SK-N-MC (cell line): ENCODE measurements at regions not wholly inside any gene's neighbourhood (a gene's known extent, or its start where the extent isn't known, plus 50 kb on each side); places are given as distances from the start of the nearest gene placed in this dataset.

Experiments
- DNase-seq: peaks from one replicate; pipeline ENCODE4 v3.0.0-alpha.2; 2011; ENCODE audit warnings: low read depth, low spot score
- H3K27ac ChIP-seq: fragments of 200-600 bp; sonication (generic); 2 replicates; pipeline ENCODE4 v1.5.1; 2016; ENCODE audit warnings: mixed run types
- H3K36me3 ChIP-seq: fragments of 200-600 bp; sonication (generic); 2 replicates; pipeline ENCODE4 v1.6.1; 2017; ENCODE audit warnings: antibody characterized with exemption, low read length, mixed read lengths; ENCODE audit not compliant: insufficient read depth
- H3K4me3 ChIP-seq: fragments of 200-600 bp; sonication (generic); 2 replicates; pipeline ENCODE4 v1.5.1; 2016
- H3K9ac ChIP-seq: fragments of 200-600 bp; sonication (generic); 2 replicates; pipeline ENCODE4 v1.8.0; 2017; ENCODE audit warnings: mixed run types, mixed read lengths; ENCODE audit not compliant: insufficient read length
- H3K9me3 ChIP-seq: fragments of 200-600 bp; sonication (generic); 2 replicates; pipeline ENCODE4 v1.6.1; 2017; ENCODE audit warnings: low read depth, mild to moderate bottlenecking, antibody characterized with exemption, low read length, moderate library complexity, mixed read lengths
- EZH2 ChIP-seq: fragments of 200-600 bp; sonication (generic); IDR thresholded peaks from one replicate; pipeline ENCODE4 v1.6.1; 2017; ENCODE audit warnings: antibody characterized with exemption
- FOXP2 ChIP-seq: optimal IDR thresholded peaks from 2 replicates; pipeline ENCODE3; 2011; ENCODE audit warnings: mild to moderate bottlenecking, moderate library complexity; ENCODE audit not compliant: insufficient read depth; ENCODE audit errors: extremely low read length, control extremely low read depth
- POLR2AphosphoS5 ChIP-seq: IDR thresholded peaks from 2 replicates; pipeline ENCODE4 v1.6.1; 2012; ENCODE audit warnings: mild to moderate bottlenecking, low read depth, low read length, borderline replicate concordance

GRCh38 chr11:104365676-104366075, 201.7 kb upstream of the PDGFD start:
- Histone ChIP-seq H3K27ac (no peak overlapping the region), H3K9me3 (no peaks in the 10 kb centered on the region), H3K9ac (no peak overlapping the region), H3K36me3 (no peaks in the 10 kb centered on the region), H3K4me3 (no peak overlapping the region)
- TF ChIP-seq FOXP2 = no peak
- no peak for TF ChIP-seq POLR2AphosphoS5
- no peak for TF ChIP-seq EZH2
- no peak for DNase-seq

- Histone ChIP-seq H3K4me3 (no peak overlapping the region), H3K27ac (no peak overlapping the region), H3K9me3 (no peaks in the 10 kb centered on the region), H3K36me3 (no peaks in the 10 kb centered on the region), H3K9ac (no peak overlapping the region)
- DNase-seq = no peak
- TF ChIP-seq FOXP2 (no peak), EZH2 (no peak), POLR2AphosphoS5 (no peak)
Measured at GRCh38 chr11:104361975-104362374, 198.0 kb upstream of the PDGFD start.

DNA sequence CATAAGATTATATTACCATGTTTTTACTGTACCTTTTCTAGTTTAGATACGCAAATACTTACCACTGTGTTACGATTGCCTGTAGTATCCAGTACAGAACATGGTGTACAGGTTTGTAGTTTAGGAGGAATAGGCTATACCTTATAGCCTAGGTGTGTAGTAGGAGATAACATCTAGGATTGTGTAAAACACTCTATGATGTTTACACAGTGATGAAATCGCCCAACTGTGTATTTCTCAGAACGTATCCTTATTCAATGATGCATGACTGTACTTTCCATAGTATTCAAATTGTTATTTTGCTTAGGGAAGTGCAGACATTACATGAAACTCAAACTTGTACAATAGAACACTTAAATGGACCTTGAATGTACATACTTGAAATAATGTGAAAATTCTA, 188.1 kb upstream of the PDGFD start:
- Histone ChIP-seq H3K9ac (no peak overlapping the region), H3K9me3 (peaks cover 6% of the 10 kb centered on the region; the same call in 1 of the 2 replicates), H3K4me3 (no peak overlapping the region), H3K36me3 (no peaks in the 10 kb centered on the region), H3K27ac (no peak overlapping the region)
- DNase-seq = no peak
- no peak for TF ChIP-seq POLR2AphosphoS5
- TF ChIP-seq EZH2 = no peak
- no peak for TF ChIP-seq FOXP2

DNA sequence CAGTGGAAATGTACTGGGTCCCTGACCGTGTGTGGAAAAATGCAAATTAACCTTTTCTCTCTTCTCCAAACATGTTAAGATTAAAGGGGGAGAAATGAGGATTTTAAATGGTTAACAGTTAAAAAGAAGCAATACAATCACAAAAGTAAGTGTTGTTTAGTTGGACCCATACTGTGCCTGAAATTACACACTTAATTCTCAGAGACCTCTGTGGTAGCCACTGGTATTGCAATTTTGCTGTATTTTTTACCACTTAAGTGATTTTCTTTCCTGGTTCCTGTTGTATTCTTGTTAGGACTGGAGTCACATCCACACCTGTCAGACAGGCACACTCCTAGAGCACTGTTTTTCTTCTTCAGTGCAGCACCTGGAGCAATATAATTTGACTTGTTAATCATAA, 179.6 kb upstream of the PDGFD start:
- TF ChIP-seq EZH2 = no peak
- TF ChIP-seq FOXP2 = no peak
- TF ChIP-seq POLR2AphosphoS5 = no peak
- no peak overlapping the region for H3K4me3 ChIP-seq
- H3K36me3 ChIP-seq = no peaks in the 10 kb centered on the region
- no peak for DNase-seq
- H3K27ac ChIP-seq = no peak overlapping the region
- H3K9ac ChIP-seq = no peak overlapping the region
- H3K9me3 ChIP-seq = no peaks in the 10 kb centered on the region

DNA sequence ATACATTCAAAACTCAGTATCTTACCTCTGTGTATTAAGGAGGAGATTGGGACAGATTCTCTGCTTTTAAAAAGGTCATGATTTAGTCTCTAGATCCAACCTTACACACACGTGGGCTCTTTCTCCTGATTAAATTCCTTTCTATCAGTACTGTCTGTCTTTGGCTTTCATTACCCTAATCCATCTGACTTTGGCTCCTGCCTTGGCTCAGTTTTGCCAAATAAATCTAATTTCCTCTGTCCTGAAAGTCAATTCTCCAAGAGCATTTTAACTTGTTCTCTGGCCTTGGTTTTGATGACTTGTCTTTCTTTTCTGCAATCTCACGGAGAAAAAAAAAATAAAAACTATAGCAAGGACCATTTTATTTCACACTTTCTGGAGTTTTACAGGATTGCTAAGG, 176.6 kb upstream of the PDGFD start:
- TF ChIP-seq FOXP2 = no peak
- TF ChIP-seq POLR2AphosphoS5 = no peak
- TF ChIP-seq EZH2 = no peak
- Histone ChIP-seq H3K4me3 (no peak overlapping the region), H3K9me3 (no peaks in the 10 kb centered on the region), H3K36me3 (no peaks in the 10 kb centered on the region), H3K9ac (no peak overlapping the region), H3K27ac (no peak overlapping the region)
- DNase-seq = no peak

- Histone ChIP-seq H3K27ac (no peak overlapping the region), H3K9me3 (no peaks in the 10 kb centered on the region), H3K4me3 (no peak overlapping the region), H3K36me3 (no peaks in the 10 kb centered on the region), H3K9ac (no peak overlapping the region)
- TF ChIP-seq EZH2 = no peak
- no peak for TF ChIP-seq POLR2AphosphoS5
- no peak for TF ChIP-seq FOXP2
- DNase-seq = no peak
Measured at GRCh38 chr11:104339380-104339831, 175.5 kb upstream of the PDGFD start.

DNA sequence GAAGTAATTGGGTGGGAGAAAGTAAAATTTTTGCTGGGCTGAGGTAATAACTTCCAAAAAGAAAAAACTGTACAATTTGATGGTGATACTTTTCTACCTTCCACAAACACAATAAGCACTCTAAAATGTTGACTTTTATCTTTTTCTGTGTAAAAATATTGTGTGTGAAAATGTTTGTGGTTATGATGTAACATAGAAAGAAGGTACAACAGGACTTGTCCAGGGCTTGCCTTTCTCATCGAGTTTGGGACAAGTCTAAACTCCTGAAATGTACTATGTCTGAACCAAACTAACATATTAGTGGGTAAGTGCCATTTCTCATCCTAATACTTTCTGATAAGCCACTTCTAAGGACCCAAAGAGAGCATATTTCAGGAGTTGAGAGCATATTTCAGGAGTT, 174.2 kb upstream of the PDGFD start:
- H3K36me3 ChIP-seq = no peaks in the 10 kb centered on the region
- no peaks in the 10 kb centered on the region for H3K9me3 ChIP-seq
- H3K4me3 ChIP-seq = no peak overlapping the region
- TF ChIP-seq FOXP2 (no peak), POLR2AphosphoS5 (no peak), EZH2 (no peak)
- DNase-seq = no peak
- no peak overlapping the region for H3K27ac ChIP-seq
- H3K9ac ChIP-seq = no peak overlapping the region

DNA sequence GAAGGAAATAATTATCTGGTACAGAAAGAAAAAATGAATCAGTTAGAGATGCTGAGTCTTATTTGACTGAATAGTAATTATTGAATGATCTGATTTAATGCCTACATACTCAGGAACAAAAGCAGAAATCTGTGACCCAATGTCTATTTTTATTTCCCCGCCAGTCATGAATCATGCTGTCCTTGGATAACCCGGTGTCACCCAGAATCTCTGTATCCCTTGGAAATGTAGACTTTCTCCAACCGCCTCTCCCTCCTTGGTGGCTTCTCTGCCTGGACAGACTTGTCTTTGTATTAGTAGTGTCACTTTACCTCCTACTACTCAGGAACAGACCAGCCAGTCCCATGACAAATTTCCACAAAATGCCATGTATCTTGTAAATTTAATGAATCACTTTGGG, 173.3 kb upstream of the PDGFD start:
- DNase-seq = no peak
- Histone ChIP-seq H3K9ac (no peak overlapping the region), H3K27ac (no peak overlapping the region), H3K36me3 (no peaks in the 10 kb centered on the region), H3K9me3 (no peaks in the 10 kb centered on the region), H3K4me3 (no peak overlapping the region)
- TF ChIP-seq EZH2 = no peak
- TF ChIP-seq FOXP2 = no peak
- no peak for TF ChIP-seq POLR2AphosphoS5

- Histone ChIP-seq H3K9me3 (no peaks in the 10 kb centered on the region), H3K36me3 (no peaks in the 10 kb centered on the region), H3K9ac (no peak overlapping the region), H3K4me3 (no peak overlapping the region), H3K27ac (no peak overlapping the region)
- no peak for TF ChIP-seq FOXP2
- no peak for TF ChIP-seq POLR2AphosphoS5
- no peak for TF ChIP-seq EZH2
- DNase-seq = no peak
Measured at GRCh38 chr11:104333977-104334376, 170.0 kb upstream of the PDGFD start.
